Ovary (tissue), 7 donors: ENCODE measurements at regions not wholly inside any gene's neighbourhood (a gene's known extent, or its start where the extent isn't known, plus 50 kb on each side); places are given as distances from the start of the nearest gene placed in this dataset.
"Not testable (repeated sequence)": the region's sequence is repeated elsewhere in the genome, so short reads cannot be mapped to it uniquely, and the experiment has no call there.

ENCODE experiments used
- DNase-seq, 5 donors: peaks; one replicate each; pipeline ENCODE4 v3.0.0-alpha.2; 2019 to 2020
- H3K27ac ChIP-seq, 2 donors: fragments of 200-600 bp; one replicate each; pipeline versions ENCODE4 v1.5.1 to v1.8.0; 2019 to 2022
- H3K27me3 ChIP-seq: fragments of 200-600 bp; one replicate; pipeline ENCODE4 v1.8.0; 2022
- H3K36me3 ChIP-seq: fragments of 200-600 bp; sonication (generic); one replicate; pipeline ENCODE4 v1.5.1; 2019
- H3K4me1 ChIP-seq: one replicate; pipeline ENCODE4 v1.8.1; 2013; ENCODE audit warnings: mild to moderate bottlenecking, moderate library complexity; ENCODE audit not compliant: insufficient read depth
- H3K4me3 ChIP-seq: fragments of 200-600 bp; sonication (generic); one replicate; pipeline ENCODE4 v1.5.1; 2017
- H3K9me3 ChIP-seq, 2 donors: fragments of 200-600 bp in 1 of 2; sonication (generic) in 1 of 2; one replicate each; pipeline versions ENCODE4 v1.5.1 to v1.8.1; 2013 to 2019; ENCODE audit warnings: mild to moderate bottlenecking in 1 of 2, moderate library complexity in 1 of 2
- EP300 ChIP-seq: sonication (generic); formaldehyde crosslinking; IDR thresholded peaks from one replicate; pipeline ENCODE4 v1.6.1; 2017; ENCODE audit warnings: antibody characterized with exemption
- POLR2A ChIP-seq: fragments of 450-650 bp; IDR thresholded peaks from one replicate; pipeline ENCODE4 v1.6.1; 2017; ENCODE audit warnings: antibody characterized with exemption, mild to moderate bottlenecking, moderate library complexity
- WGBS, 3 donors: extraction: QIAGEN DNeasy Blood & Tissue Kit in 1 of 3; methylation state at CpG; one replicate each; pipeline versions ENCODE4 v1.1.5 to v1.1.7; 2013 to 2017; 5-methylcytosine and 5-hydroxymethylcytosine counted together
- intact Hi-C, 4 donors: fragments of 100-400 bp; cut with DNase I; formaldehyde crosslinking; loops; one replicate each; pipeline versions ENCODE4 v1.11.0 to v1.15.1; 2022 to 2023
- TF ChIP-seq, protein P1 (sequence below), 3 donors: fragments of 450-650 bp in 2 of 3; fragments of 200-600 bp in 1 of 3; IDR thresholded peaks; one replicate each; pipeline versions ENCODE4 v1.5.1 to v1.8.0; 2016 to 2022; ENCODE audit warnings: antibody characterized with exemption in 3 of 3, mild to moderate bottlenecking in 1 of 3
- donor health status: DM: no; HTN: no; CAD: no; lungs with moderate emphysema.
- donor health status: DM: no; HTN: no; CAD: no.
- donor health status: Bipolar disorder and iron deficiency.
- donor health status: DM: no; HTN: no; CAD: no.
- donor health status: DM: yes; HTN: yes; CAD: no.

DNA sequence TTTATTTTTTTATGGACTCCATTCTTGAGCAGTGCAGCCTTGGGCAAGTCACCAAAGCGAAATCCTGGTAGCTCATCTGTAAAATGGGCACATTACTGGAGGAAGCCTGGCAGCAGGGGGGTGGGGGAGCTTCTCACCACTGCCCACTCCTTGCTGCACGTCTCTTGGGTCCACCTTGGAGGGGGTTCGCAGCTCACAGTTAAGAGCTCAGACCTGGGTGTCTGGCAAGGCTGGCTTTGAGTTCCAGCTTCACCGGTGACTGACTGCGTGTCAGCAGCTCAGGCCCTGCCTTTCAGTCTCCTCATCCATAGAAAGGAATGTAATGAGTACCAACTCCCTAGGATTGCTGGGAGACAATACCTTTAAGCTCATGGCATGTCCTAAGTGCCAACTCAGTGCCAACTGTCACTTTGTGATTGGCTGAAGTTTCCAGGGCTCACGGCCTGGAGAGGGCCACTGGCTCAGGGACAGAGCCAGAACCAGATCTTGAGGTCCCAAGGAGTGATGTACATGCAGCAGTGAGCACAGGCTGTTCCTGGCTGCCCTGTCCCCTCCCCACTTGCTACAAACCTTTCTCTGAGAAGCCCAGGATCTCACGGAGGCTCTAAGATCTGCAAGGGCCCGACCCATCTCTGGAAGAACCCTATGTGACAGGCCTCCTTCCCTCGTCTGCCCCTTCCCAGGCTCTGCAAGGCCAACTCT, 72.9 kb downstream of the C9orf50 start:
- no peak overlapping the region for H3K4me3 ChIP-seq
- no peaks in the 10 kb centered on the region for H3K27me3 ChIP-seq
- peaks cover 4% of the 10 kb centered on the region for H3K4me1 ChIP-seq
- H3K27ac ChIP-seq, result peak overlapping the region in 1 of 2 donors; percentile 81
- WGBS, 3 donors, result 72 to 78% (median 78%) methylated on average over 9 of the region's 9 CpGs
- intact Hi-C loops, result loop anchor here (2.0 to 5.0 kb wide), 3 partner anchors 46 to 1449 kb away; no protein-coding TSS in a partner anchor
- H3K9me3 ChIP-seq, result no peaks in the 10 kb centered on the region
- DNase-seq, result no peak
- TF ChIP-seq POLR2A, result no peak
- TF ChIP-seq EP300, result no peak
- TF ChIP-seq, protein P1, sequence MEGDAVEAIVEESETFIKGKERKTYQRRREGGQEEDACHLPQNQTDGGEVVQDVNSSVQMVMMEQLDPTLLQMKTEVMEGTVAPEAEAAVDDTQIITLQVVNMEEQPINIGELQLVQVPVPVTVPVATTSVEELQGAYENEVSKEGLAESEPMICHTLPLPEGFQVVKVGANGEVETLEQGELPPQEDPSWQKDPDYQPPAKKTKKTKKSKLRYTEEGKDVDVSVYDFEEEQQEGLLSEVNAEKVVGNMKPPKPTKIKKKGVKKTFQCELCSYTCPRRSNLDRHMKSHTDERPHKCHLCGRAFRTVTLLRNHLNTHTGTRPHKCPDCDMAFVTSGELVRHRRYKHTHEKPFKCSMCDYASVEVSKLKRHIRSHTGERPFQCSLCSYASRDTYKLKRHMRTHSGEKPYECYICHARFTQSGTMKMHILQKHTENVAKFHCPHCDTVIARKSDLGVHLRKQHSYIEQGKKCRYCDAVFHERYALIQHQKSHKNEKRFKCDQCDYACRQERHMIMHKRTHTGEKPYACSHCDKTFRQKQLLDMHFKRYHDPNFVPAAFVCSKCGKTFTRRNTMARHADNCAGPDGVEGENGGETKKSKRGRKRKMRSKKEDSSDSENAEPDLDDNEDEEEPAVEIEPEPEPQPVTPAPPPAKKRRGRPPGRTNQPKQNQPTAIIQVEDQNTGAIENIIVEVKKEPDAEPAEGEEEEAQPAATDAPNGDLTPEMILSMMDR (IDR thresholded peaks at IDR 0.05), result no peak
- no peaks in the 10 kb centered on the region for H3K36me3 ChIP-seq

DNA sequence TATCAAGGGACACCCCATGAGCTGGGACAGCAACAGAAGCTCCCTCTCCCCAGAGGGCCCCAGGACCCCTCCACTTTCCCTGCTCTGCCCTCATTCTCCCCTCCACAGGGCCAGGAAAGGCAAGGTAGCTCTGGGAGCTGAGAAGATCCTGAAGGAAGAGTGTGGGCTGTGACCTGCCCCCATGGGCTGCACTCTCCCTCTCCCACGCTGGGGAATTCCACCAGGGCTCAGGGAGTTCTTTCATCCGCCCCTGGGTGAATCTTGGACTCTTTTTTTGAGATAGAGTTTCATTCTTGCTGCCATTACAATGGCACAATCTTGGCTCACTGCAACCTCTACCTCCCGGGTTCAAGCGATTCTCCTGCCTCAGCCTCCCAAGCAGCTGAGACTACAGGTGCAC, 73.8 kb downstream of the C9orf50 start:
- no peak for TF ChIP-seq EP300
- no peak for TF ChIP-seq POLR2A
- TF ChIP-seq, protein P1 (IDR thresholded peaks at IDR 0.05), result no peak
- Histone ChIP-seq H3K4me3 (no peak overlapping the region), H3K27me3 (no peaks in the 10 kb centered on the region), H3K27ac (no peak overlapping the region), H3K36me3 (no peaks in the 10 kb centered on the region), H3K4me1 (peaks cover 4% of the 10 kb centered on the region), H3K9me3 (no peaks in the 10 kb centered on the region)
- WGBS, 3 donors, result 54 to 68% (median 65%) methylated on average over 4 of the region's 4 CpGs
- DNase-seq, result peak in 1 of 5 donors; percentile 3
- intact Hi-C loops, result loop anchor here in 3 of 4 donors (5.0 kb wide), 2 partner anchors 45 to 1450 kb away; no protein-coding TSS in a partner anchor

DNA sequence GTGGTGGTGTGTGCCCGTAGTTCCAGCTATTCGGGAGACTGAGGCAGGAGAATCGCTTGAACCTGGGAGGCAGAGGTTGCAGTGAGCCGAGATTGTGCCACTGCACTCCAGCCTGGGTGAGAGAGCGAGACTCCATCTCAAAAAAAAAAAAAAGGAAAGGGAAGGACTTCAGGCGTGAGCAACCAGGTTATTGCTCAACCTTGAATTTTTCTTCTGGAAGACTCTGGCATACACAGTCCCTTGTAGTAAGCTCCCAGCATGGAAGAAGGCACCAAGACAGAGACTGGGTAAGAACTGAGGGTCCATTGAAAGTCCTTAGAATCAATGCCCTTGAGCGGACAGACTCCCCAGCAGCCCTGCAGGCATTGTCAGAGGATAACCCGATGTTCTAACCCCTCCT, 75.0 kb downstream of the C9orf50 start:
- WGBS, 3 donors, result 85 to 88% (median 87%) methylated on average over 8 of the region's 8 CpGs
- not testable (repeated sequence) for H3K4me1 ChIP-seq, H3K9me3 ChIP-seq, H3K27me3 ChIP-seq, H3K36me3 ChIP-seq, H3K4me3 ChIP-seq, H3K27ac ChIP-seq
- peak in 1 of 5 donors; percentile 9 for DNase-seq
- intact Hi-C loops, result loop anchor here in 3 of 4 donors (5.0 kb wide), 2 partner anchors 44 to 1451 kb away; no protein-coding TSS in a partner anchor

DNA sequence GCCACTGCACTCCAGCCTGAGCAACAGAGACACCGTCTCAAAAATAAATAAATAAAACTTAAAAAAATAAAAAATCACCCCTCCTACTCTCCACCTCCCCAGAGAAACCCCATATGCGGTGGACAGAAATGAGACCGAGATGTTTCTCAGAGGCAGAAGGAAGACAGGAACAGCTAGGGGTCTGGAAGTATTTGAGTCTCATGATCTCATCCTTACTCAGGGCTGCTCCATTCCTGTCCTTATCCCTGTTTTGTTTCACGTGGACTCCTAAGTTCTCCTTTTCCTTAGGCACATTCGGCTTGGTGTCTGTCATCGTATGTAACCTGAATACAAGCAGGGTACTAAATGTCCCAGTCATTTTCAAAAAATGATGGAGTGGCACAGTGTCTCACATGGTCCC, 76.1 kb downstream of the C9orf50 start:
- 43 to 62% (median 54%) methylated on average over 6 of the region's 6 CpGs for whole genome bisulfite sequencing, 3 donors
- no peaks in the 10 kb centered on the region for H3K27me3 ChIP-seq
- no peaks in the 10 kb centered on the region for H3K36me3 ChIP-seq
- H3K4me3 ChIP-seq, result no peak overlapping the region
- intact Hi-C loops, result loop anchor here in 3 of 4 donors (5.0 kb wide), 2 partner anchors 42 to 1453 kb away; no protein-coding TSS in a partner anchor
- no peaks in the 10 kb centered on the region for H3K9me3 ChIP-seq
- peaks cover 3% of the 10 kb centered on the region for H3K4me1 ChIP-seq
- TF ChIP-seq EP300, result no peak
- no peak overlapping the region for H3K27ac ChIP-seq
- no peak for DNase-seq

DNA sequence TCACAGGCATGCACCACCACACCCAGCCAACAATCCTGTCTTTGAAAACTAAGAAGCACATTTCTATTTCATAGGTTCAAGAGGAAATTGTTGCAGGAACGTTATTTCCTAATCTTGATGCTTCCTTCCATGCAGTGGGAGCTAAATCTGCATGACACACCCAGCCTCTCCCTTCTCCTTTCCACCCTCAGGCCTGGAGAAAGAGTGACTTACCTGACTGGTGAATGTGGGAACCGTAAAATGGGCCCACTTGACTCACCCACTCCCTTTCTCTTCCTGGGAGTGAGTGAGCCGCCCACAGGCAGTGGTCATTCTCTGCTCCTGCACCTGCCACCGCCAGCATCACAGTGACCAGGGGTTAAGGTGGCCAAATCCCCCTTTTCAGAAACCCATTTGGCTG, 78.2 kb downstream of the C9orf50 start:
- no peaks in the 10 kb centered on the region for H3K9me3 ChIP-seq
- intact Hi-C loops, result no loop called here
- no peak overlapping the region for H3K4me3 ChIP-seq
- no peaks in the 10 kb centered on the region for H3K36me3 ChIP-seq
- no peak for DNase-seq
- TF ChIP-seq, protein P1 (IDR thresholded peaks at IDR 0.05), result no peak
- no peak for TF ChIP-seq EP300
- TF ChIP-seq POLR2A, result no peak
- 78 to 86% (median 79%) methylated on average over 4 of the region's 4 CpGs for WGBS, 3 donors
- H3K27me3 ChIP-seq, result no peaks in the 10 kb centered on the region
- no peaks in the 10 kb centered on the region for H3K4me1 ChIP-seq
- H3K27ac ChIP-seq, result no peak overlapping the region
